ENCODE measurements at regions not wholly inside any gene's neighbourhood (a gene's known extent, or its start where the extent isn't known, plus 50 kb on each side); places are given as distances from the start of the nearest gene placed in this dataset.

- H3K9ac ChIP-seq (ENCODE audit: low read depth, low read length), result no peak overlapping the region
Measured at GRCh38 chr7:123293710-123294109, 93.9 kb upstream of the SLC13A1 start.

More at GRCh38 chr7:123293710-123294109, 93.9 kb upstream of the SLC13A1 start:
- Histone ChIP-seq H3K18ac (ENCODE audit: low read depth, low read length) (no peak overlapping the region), H4K5ac (ENCODE audit: low read depth, low read length) (no peak overlapping the region), H3K4me2 (ENCODE audit: low read depth, low read length) (no peak overlapping the region), H3K4ac (ENCODE audit: low read depth, low read length) (no peak overlapping the region), H2BK20ac (ENCODE audit: low read depth, low read length) (no peak overlapping the region), H3K79me1 (ENCODE audit: low read depth in 1 of 2, low read length in 2 of 2) (no peaks in the 10 kb centered on the region), H2BK5ac (ENCODE audit: low read depth, low read length, poor library complexity, severe bottlenecking) (no peak overlapping the region), H3K4me3 (ENCODE audit: insufficient read depth, low read depth, low read length) (no peak overlapping the region), H4K20me1 (ENCODE audit: insufficient read depth, low read length) (no peaks in the 10 kb centered on the region), H2BK120ac (ENCODE audit: low read depth, low read length) (no peak overlapping the region), H3K9me1 (ENCODE audit: insufficient read depth, low read length) (no peaks in the 10 kb centered on the region), H3K9me3 (ENCODE audit: control insufficient read depth, insufficient read depth, low read length) (peaks cover 8% of the 10 kb centered on the region), H3K27ac (ENCODE audit: insufficient read depth, low read length) (no peak overlapping the region), H3K56ac (ENCODE audit: extremely low read depth, insufficient read depth, low read length) (no peak overlapping the region), H3K23ac (ENCODE audit: low read depth, low read length) (no peak overlapping the region), H2AK5ac (ENCODE audit: low read depth, low read length) (no peak overlapping the region), H4K91ac (ENCODE audit: insufficient read depth, low read depth, low read length) (no peak overlapping the region), H3K36me3 (ENCODE audit: control insufficient read depth, insufficient read depth, low read length) (no peaks in the 10 kb centered on the region), H2AK9ac (replicated peaks; ENCODE audit: low read depth, low read length, poor library complexity) (no peak overlapping the region), H3K4me1 (ENCODE audit: control insufficient read depth, insufficient read depth, low read length) (no peaks in the 10 kb centered on the region), H2BK15ac (ENCODE audit: low read depth, low read length) (no peak overlapping the region), H4K8ac (ENCODE audit: low read depth in 2 of 2, low read length in 2 of 2) (no peak overlapping the region), H3K14ac (replicated peaks; ENCODE audit: low read depth, low read length) (no peak overlapping the region), H2AFZ (replicated peaks; ENCODE audit: low read length, poor library complexity) (no peak overlapping the region), H3K27me3 (ENCODE audit: control insufficient read depth, insufficient read depth, low read length) (no peaks in the 10 kb centered on the region)
- TF ChIP-seq MAZ (IDR thresholded peaks at IDR 0.05; ENCODE audit: borderline replicate concordance, low read depth, low read length) (no peak), POLR2A (IDR thresholded peaks at IDR 0.05; ENCODE audit: low read depth, low read length) (no peak), USF2 (IDR thresholded peaks at IDR 0.05; ENCODE audit: low read depth, low read length) (no peak), CTCF (conservative IDR thresholded peaks at IDR 0.05; ENCODE audit: low read depth, low read length) (no peak), MAFK (IDR thresholded peaks at IDR 0.05; ENCODE audit: low read depth, low read length) (no peak), CEBPB (IDR thresholded peaks at IDR 0.05; ENCODE audit: low read depth, low read length) (no peak), RFX5 (IDR thresholded peaks at IDR 0.05; ENCODE audit: low read depth, low read length) (no peak), SMC3 (IDR thresholded peaks at IDR 0.05; ENCODE audit: low read depth, low read length) (no peak), CHD1 (IDR thresholded peaks at IDR 0.05; ENCODE audit: low read depth, low read length) (no peak), BHLHE40 (IDR thresholded peaks at IDR 0.05; ENCODE audit: low read depth, low read length) (no peak), MXI1 (IDR thresholded peaks at IDR 0.05; ENCODE audit: borderline replicate concordance, low read depth, low read length) (no peak), RAD21 (IDR thresholded peaks at IDR 0.05; ENCODE audit: low read length) (no peak), FOS (IDR thresholded peaks at IDR 0.05; ENCODE audit: low read depth, low read length) (no peak), NFE2L2 (IDR thresholded peaks at IDR 0.05; ENCODE audit: low read depth, low read length) (no peak), RCOR1 (IDR thresholded peaks at IDR 0.05; ENCODE audit: insufficient replicate concordance, low read length) (no peak)
- TF ChIP-seq, protein P1, sequence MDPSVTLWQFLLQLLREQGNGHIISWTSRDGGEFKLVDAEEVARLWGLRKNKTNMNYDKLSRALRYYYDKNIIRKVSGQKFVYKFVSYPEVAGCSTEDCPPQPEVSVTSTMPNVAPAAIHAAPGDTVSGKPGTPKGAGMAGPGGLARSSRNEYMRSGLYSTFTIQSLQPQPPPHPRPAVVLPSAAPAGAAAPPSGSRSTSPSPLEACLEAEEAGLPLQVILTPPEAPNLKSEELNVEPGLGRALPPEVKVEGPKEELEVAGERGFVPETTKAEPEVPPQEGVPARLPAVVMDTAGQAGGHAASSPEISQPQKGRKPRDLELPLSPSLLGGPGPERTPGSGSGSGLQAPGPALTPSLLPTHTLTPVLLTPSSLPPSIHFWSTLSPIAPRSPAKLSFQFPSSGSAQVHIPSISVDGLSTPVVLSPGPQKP (IDR thresholded peaks at IDR 0.05; ENCODE audit: borderline replicate concordance, low read depth, low read length), result no peak
- in situ Hi-C loops (cut with MboI; ENCODE audit: low sequenced_read_pairs) (no loop called here), intact Hi-C loops (cut with micrococcal nuclease) (no loop called here), dilution Hi-C loops (cut with HindIII; ENCODE audit: low sequenced_read_pairs, unreplicated experiment) (no loop called here)
- ChIA-PET CTCF (no interaction called here), POLR2A (ENCODE audit: unreplicated experiment) (no interaction called here)
- DNase-seq (no peak), ATAC-seq (ENCODE audit: low read depth) (no peak)
- 29% methylated on average over 1 of the region's 2 CpGs; no CpG with 5 or more reads in 1 of the 2 experiments for WGBS, 2 experiments (ENCODE audit: extremely low coverage in 2 of 2, insufficient read length in 1 of 2)
- no TSS peak for BruUV-seq (replicated peaks)
